ENCODE measurements at regions not wholly inside any gene's neighbourhood (a gene's known extent, or its start where the extent isn't known, plus 50 kb on each side); places are given as distances from the start of the nearest gene placed in this dataset.

GRCh38 chr6:92275150-92275549 lies 1144.2 kb downstream of the EPHA7 start:
- TF ChIP-seq POLR2A (IDR thresholded peaks at IDR 0.05), result no peak
- no peak for TF ChIP-seq CTCF (IDR thresholded peaks at IDR 0.05)

Measured in thyroid gland (tissue), 4 donors.